ENCODE measurements at regions not wholly inside any gene's neighbourhood (a gene's known extent, or its start where the extent isn't known, plus 50 kb on each side); places are given as distances from the start of the nearest gene placed in this dataset.
"Not testable (repeated sequence)": the region's sequence is repeated elsewhere in the genome, so short reads cannot be mapped to it uniquely, and the experiment has no call there.

GRCh38 chr5:101751105-101751504 lies 545.0 kb downstream of the SLCO4C1 start:
- TF ChIP-seq, protein P1, sequence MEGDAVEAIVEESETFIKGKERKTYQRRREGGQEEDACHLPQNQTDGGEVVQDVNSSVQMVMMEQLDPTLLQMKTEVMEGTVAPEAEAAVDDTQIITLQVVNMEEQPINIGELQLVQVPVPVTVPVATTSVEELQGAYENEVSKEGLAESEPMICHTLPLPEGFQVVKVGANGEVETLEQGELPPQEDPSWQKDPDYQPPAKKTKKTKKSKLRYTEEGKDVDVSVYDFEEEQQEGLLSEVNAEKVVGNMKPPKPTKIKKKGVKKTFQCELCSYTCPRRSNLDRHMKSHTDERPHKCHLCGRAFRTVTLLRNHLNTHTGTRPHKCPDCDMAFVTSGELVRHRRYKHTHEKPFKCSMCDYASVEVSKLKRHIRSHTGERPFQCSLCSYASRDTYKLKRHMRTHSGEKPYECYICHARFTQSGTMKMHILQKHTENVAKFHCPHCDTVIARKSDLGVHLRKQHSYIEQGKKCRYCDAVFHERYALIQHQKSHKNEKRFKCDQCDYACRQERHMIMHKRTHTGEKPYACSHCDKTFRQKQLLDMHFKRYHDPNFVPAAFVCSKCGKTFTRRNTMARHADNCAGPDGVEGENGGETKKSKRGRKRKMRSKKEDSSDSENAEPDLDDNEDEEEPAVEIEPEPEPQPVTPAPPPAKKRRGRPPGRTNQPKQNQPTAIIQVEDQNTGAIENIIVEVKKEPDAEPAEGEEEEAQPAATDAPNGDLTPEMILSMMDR (conservative IDR thresholded peaks at IDR 0.05; ENCODE audit: control insufficient read depth, insufficient read depth, low read depth, low read length) = no peak
- no peak for DNase-seq (ENCODE audit: low read depth)
- H3K4me3 ChIP-seq (ENCODE audit: control insufficient read depth, low read depth, low read length) = no peak overlapping the region

GRCh38 chr5:101743000-101743399 lies 553.1 kb downstream of the SLCO4C1 start:
- DNase-seq (ENCODE audit: low read depth); H3K4me3 ChIP-seq (ENCODE audit: control insufficient read depth, low read depth, low read length): not testable (repeated sequence)

DNA sequence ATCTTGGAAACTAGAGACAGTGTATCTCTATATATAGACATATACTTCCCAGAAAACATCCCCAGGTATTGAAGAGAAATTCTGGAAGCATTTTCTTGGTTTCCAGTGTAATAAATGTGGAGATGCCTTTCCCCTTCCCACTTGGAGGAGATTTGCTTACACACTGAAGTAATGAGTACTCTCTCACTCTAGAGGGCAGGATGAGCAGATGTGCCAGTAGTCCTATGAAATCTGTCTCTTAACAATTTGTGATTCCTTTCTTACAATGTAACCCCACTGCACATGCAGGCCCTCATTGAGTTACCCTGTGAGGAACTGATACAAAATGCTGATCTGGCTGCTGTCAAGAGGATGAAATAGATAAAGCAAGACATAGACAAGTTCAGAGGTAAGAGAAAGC lies 567.2 kb downstream of the SLCO4C1 start:
- no peak for DNase-seq (ENCODE audit: low read depth)
- TF ChIP-seq, protein P1 (conservative IDR thresholded peaks at IDR 0.05; ENCODE audit: control insufficient read depth, insufficient read depth, low read depth, low read length) = no peak
- no peak overlapping the region for H3K4me3 ChIP-seq (ENCODE audit: control insufficient read depth, low read depth, low read length)

GRCh38 chr5:101721543-101721942 lies 574.5 kb downstream of the SLCO4C1 start:
- H3K4me3 ChIP-seq (ENCODE audit: control insufficient read depth, low read depth, low read length) = no peak overlapping the region
- TF ChIP-seq, protein P1 (conservative IDR thresholded peaks at IDR 0.05; ENCODE audit: control insufficient read depth, insufficient read depth, low read depth, low read length) = no peak
- DNase-seq (ENCODE audit: low read depth) = no peak

DNA sequence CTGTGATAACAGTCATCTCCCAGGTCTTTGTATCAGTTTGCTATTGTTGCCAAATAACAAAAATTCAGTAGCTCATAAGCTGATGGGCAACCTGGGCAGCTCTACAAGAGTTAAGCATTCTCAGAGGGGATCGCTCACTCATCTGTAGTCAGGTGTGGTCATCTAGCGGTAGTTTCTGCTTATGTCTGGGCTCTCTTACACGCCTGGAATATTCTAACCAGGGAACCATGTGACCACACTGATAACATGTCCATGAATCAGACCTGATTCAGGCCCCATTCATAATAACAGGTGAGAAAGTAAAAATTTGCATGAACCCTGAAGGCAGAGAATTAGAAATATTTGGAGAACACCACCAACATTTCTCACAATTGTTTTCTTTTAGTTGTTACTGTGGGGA lies 576.1 kb downstream of the SLCO4C1 start:
- H3K4me3 ChIP-seq (ENCODE audit: control insufficient read depth, low read depth, low read length) = no peak overlapping the region
- TF ChIP-seq, protein P1 (conservative IDR thresholded peaks at IDR 0.05; ENCODE audit: control insufficient read depth, insufficient read depth, low read depth, low read length) = no peak
- no peak for DNase-seq (ENCODE audit: low read depth)

GRCh38 chr5:101717721-101718120 lies 578.4 kb downstream of the SLCO4C1 start:
- no peak for DNase-seq (ENCODE audit: low read depth)
- TF ChIP-seq, protein P1 (conservative IDR thresholded peaks at IDR 0.05; ENCODE audit: control insufficient read depth, insufficient read depth, low read depth, low read length) = no peak
- H3K4me3 ChIP-seq (ENCODE audit: control insufficient read depth, low read depth, low read length) = no peak overlapping the region

- TF ChIP-seq, protein P1 (conservative IDR thresholded peaks at IDR 0.05; ENCODE audit: control insufficient read depth, insufficient read depth, low read depth, low read length) = no peak
- no peak overlapping the region for H3K4me3 ChIP-seq (ENCODE audit: control insufficient read depth, low read depth, low read length)
- DNase-seq (ENCODE audit: low read depth) = no peak
These were observed 579.1 kb downstream of the SLCO4C1 start for GRCh38 chr5:101716941-101717340.

GRCh38 chr5:101715790-101716189 lies 580.3 kb downstream of the SLCO4C1 start:
- DNase-seq (ENCODE audit: low read depth); H3K4me3 ChIP-seq (ENCODE audit: control insufficient read depth, low read depth, low read length): not testable (repeated sequence)

Measured in fibroblast of mammary gland (primary cell).